HG03432 (cell line): ENCODE measurements at regions not wholly inside any gene's neighbourhood (a gene's known extent, or its start where the extent isn't known, plus 50 kb on each side); places are given as distances from the start of the nearest gene placed in this dataset.
"Not testable (repeated sequence)": the region's sequence is repeated elsewhere in the genome, so short reads cannot be mapped to it uniquely, and the experiment has no call there.

Experiments used
- ATAC-seq: cut with Tn5 transposase; IDR thresholded peaks from one replicate; pipeline ENCODE4 v1.9.1; 2021; ENCODE audit warnings: mild to moderate bottlenecking, moderate library complexity; ENCODE audit not compliant: unreplicated experiment

GRCh38 chr10:80697926-80698325 lies 160.2 kb downstream of the SH2D4B start:
- ATAC-seq, result no peak

- peak; percentile 90 for ATAC-seq
Observed at GRCh38 chr10:80699602-80700039, 161.9 kb downstream of the SH2D4B start.

- no peak for ATAC-seq
Observed at GRCh38 chr10:80700252-80700651, 162.6 kb downstream of the SH2D4B start.

GRCh38 chr10:80700760-80701444 lies 163.2 kb downstream of the SH2D4B start:
- ATAC-seq, result no peak

- ATAC-seq, result no peak
Observed at GRCh38 chr10:80701706-80702105, 164.0 kb downstream of the SH2D4B start.

- no peak for ATAC-seq
Observed at GRCh38 chr10:80702143-80702542, 164.4 kb downstream of the SH2D4B start.

- ATAC-seq, result no peak
Observed at GRCh38 chr10:80705899-80706298, 168.2 kb downstream of the SH2D4B start.

GRCh38 chr10:80708185-80708584 lies 170.5 kb downstream of the SH2D4B start:
- ATAC-seq, result no peak

GRCh38 chr10:80708808-80709207 lies 171.1 kb downstream of the SH2D4B start:
- ATAC-seq, result no peak

GRCh38 chr10:80709866-80710265 lies 172.2 kb downstream of the SH2D4B start:
- ATAC-seq, result no peak

- no peak for ATAC-seq
Observed at GRCh38 chr10:80713398-80713928, 175.8 kb downstream of the SH2D4B start.

- ATAC-seq, result no peak
Observed at GRCh38 chr10:80714566-80714965, 176.9 kb downstream of the SH2D4B start.

- ATAC-seq, result no peak
Observed at GRCh38 chr10:80718024-80718423, 180.3 kb downstream of the SH2D4B start.

- ATAC-seq, result no peak
Observed at GRCh38 chr10:80719935-80720334, 182.2 kb downstream of the SH2D4B start.

GRCh38 chr10:80720549-80720948 lies 182.8 kb downstream of the SH2D4B start:
- no peak for ATAC-seq

GRCh38 chr10:80728354-80728753 lies 190.7 kb downstream of the SH2D4B start:
- ATAC-seq, result not testable (repeated sequence)

- ATAC-seq, result no peak
Observed at GRCh38 chr10:80729896-80730295, 192.2 kb downstream of the SH2D4B start.

GRCh38 chr10:80730522-80730921 lies 192.8 kb downstream of the SH2D4B start:
- ATAC-seq, result no peak

GRCh38 chr10:80734589-80734988 lies 196.9 kb downstream of the SH2D4B start:
- ATAC-seq, result no peak

GRCh38 chr10:80737209-80737608 lies 199.5 kb downstream of the SH2D4B start:
- no peak for ATAC-seq

- no peak for ATAC-seq
Observed at GRCh38 chr10:80739328-80739727, 201.6 kb downstream of the SH2D4B start.

GRCh38 chr10:80739963-80740715 lies 202.4 kb downstream of the SH2D4B start:
- no peak for ATAC-seq
